AG20443 (cell line): ENCODE measurements at regions not wholly inside any gene's neighbourhood (a gene's known extent, or its start where the extent isn't known, plus 50 kb on each side); places are given as distances from the start of the nearest gene placed in this dataset.
A peak's percentile ranks its signal among the peaks of the same experiment; 100 is the strongest.

Experiments used
- DNase-seq: peaks from one replicate; pipeline ENCODE4 v3.0.0; 2012; ENCODE audit warnings: low spot score, mixed read lengths

DNA sequence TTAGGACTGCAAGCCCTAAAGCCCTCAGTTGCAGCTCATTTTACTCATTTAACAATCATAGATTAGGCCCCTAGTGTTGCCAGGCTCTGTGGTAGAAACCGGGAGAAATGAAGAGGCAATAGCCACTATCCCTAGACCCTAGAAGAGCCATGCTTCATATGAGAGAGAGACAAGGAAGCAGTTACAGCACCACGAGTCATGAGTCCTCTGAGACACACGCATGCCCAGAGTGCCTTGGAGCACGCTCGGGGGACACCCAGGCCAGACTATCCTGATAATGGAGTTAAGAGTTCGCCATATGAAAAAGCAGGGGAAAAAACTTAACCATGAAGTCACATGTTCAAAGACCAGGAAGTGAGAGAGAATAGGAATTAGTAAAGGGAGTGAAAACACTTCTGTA, 321.5 kb upstream of the PKDCC start:
- DNase-seq = no peak

DNA sequence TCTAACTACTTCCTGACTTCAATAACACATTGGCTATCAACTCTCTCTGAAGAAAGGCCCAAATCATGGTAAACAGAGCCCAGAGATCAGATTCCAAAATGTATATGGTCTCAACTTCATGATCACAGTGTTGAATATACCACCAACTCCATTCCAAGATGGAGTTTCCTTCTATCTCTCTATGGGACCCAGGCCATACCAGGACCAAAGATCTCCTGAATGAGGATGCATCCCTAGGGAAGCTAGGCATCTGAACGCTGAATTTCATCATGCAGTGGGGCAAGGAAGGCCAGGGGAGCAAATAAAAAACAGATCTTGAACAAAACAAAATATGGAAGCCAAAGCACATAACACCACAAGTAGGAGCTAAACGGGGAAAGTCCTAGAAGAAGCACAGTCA, 320.7 kb upstream of the PKDCC start:
- no peak for DNase-seq

DNA sequence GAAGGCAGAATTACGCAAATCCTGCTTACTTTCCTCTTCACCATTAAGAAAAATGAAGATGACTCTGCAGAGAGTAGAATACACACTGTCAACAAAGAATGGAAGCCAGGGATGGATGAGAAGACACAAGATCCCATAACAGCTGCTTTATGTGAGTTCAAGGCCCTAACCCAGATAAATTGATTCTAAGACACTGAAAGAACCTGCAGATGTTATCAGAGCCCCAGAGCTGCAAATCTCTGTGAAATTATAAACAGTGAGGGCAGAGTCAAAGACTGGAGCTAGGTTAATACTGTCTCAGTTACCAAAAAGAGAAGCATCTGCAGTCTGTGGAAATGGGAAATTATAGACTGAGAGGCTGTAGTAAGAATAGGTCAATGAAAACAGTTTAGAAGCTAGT, 320.1 kb upstream of the PKDCC start:
- DNase-seq = no peak

DNA sequence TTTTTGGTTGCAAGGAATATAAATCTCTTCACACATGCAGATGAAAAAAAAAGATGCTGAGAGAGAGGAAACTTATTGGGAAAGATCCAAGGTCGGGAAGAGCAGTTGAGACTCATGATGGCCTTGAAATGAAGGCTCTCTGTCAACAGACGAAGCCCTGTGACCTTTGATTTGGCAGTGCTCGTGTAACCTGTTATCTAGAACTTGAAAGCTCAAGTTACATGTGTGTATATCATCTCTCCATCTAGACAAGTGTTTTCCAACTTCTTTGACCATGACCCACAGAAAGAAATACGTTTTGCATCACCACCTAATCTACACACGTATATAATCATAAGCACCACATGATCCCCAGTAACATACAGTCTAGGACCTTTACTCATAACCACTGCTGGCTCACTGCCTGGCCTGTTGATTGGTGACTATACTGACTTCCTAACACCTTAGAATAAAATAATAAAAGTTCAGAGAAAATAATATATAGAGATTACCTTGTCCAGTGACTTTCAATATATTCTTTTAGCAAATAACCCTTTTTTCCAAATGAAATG, 319.0 kb upstream of the PKDCC start:
- DNase-seq = no peak

DNA sequence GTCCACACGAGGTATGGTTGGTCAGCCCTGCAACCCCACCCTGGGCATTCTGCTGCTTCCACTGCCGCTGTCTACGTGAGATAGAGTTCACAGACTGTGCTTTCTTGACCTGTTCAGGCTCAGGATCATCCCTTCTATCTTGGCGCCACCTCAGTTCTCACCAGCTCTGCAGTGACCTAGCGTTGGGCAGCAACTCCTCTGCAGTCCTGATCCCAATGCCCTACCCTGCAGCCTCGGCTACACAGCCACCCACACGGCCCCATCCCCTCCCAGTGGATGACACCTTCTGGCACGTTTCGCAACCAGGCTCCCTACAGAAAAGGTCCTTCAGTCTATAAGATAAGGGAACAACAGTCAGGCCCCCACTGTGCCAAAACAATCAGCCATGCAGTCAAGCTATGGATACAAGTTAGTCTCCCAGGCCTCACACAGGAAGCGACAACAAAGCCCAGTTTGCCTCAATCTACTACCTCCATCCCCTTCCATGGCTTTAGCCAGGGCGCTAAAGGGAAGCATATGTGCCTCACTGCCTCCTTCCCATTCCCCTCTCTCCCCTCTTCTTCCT, 317.9 kb upstream of the PKDCC start:
- no peak for DNase-seq

DNA sequence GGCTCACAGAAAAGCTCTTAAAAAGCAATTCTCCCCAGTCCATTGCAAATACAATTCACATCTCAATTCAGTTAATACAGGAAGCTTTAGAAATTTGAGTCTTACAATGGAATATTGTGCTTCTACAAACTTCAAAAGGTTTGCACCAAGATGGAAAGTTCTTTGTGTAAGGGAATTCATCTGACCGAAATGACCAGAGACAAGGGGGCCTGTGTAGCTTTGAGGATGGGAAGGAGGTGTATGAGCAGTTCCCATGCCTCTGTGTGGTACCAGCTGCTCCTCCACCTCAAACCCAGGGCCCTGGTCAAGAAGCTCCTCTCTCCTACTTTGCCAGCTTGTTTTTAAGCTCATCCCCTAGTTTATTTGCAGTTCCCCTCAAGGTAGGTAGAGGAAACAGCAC, 312.8 kb upstream of the PKDCC start:
- DNase-seq = no peak

DNA sequence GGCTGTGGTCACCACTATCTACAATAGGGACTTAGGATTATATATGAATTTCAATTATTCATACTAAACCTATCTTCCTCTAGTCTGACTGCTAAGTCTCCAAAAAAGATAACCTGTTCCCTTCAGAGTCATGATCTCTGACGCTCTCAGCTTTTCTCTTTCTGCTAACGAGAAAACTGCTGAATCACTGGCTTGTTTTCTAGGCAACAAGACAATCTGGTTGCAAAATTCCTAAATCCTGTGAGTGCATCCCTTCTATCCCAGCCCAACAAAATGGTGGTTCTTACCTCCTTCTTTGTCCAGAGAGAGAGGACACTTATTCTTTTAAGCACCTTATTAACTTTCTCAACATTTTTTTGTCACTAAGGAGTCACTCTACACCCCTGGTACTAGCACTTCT, 312.3 kb upstream of the PKDCC start:
- peak; percentile 56 for DNase-seq

DNA sequence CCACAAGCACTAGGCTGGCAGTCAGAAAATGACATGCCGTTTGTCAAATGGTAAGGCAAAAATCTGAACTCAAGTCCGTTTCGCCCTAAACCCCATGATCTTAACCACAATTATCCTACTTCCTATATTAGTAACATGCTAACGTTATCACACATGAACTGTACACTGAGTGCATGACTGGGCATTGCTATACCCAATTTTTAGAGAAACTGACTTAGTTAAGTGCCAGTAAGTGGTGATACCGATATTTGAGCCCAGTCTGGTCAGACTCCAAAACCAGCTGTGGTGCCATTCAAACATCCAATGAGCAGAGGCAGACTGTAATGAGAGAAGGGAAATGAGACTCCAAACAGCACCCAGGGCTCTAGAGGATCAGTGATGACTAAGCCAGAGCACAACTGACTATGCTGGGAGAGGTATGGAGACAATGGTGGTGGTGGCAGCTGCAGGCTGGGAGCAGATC, 311.7 kb upstream of the PKDCC start:
- DNase-seq = peak; percentile 19

DNA sequence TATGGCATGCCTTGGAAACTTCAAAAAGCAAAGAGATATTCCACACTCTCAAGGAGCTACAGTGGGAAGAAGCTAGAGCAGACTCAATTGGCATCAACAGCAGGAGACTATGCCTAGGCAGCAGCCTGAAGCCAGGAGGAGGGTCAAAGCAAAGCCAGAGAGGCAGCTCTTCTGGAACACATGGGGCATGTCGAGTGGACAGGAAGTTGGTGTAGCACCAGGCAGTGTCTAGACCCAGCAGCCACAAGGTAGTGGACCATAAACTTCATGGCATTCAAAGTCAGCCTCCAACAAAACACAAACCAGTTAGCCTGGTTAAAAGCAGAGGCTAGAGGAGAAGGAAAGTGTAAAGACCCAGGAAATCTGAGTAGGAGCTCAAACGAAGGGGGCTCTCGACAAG, 311.2 kb upstream of the PKDCC start:
- DNase-seq = no peak

DNA sequence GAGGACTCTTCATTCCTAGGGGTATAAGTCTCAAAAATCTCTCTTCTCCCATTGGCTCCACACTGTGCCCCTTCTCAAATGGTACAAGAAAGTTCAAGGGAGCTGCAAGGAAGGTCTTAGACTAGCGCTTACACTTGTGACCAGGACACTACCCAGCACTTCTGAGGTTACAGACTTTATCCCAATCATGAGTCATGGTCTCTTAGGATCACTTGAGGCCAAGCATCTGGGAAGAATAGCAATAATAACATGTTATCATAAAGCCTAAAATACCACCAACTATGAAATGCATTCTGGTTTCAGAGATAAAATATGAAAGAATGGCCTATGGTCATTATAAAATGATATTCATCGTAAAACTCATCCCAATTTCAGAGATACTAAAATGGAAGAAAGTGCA, 309.9 kb upstream of the PKDCC start:
- peak; percentile 28 for DNase-seq

DNA sequence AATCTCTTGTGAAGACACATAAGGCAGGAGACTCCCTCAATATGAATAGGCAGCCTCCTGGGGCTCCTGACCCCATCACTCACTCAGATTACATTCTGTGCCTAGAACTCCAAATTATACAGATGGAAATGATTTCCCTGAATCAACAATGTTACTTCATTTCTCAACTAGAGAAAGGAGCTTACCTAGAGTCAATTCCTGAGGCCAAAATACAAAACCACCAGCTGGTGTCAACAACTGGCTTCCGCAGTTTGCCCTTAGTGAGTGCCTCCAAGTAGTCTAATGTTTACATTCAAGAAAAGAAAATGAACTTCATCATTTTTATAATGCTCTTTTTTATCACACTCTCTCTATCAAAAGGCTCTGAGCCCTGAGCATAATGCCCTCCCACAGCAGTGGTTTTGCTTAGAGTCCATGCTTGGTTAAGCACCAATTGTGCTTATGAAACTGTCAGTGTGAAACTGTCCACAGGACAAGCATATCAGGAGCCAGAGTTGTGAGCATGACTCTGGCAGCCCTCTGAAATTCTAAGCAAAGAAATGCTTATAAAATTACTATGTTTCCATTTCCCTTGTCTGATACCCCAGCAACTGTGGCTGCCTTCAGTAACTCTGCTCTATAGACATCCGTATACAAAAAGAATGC, 305.7 kb upstream of the PKDCC start:
- no peak for DNase-seq

DNA sequence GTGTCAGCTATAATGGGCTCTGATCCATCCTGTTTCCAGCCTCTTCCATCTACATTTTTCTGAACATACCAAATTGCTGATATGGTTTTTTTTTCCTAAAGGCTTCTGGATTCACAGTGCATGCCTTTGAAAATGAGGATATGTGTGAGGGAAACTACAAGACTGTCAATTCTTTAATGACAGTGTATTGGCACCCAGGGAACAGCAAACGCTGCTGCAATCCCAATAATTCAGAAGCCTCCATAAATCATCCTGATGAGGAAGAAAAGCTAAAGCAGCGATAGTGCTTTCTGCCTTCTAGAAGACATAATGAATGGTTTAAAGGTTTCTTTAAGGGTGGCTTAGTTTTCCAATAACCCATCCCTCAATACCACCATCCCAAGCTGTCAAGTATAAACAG, 304.5 kb upstream of the PKDCC start:
- no peak for DNase-seq

DNA sequence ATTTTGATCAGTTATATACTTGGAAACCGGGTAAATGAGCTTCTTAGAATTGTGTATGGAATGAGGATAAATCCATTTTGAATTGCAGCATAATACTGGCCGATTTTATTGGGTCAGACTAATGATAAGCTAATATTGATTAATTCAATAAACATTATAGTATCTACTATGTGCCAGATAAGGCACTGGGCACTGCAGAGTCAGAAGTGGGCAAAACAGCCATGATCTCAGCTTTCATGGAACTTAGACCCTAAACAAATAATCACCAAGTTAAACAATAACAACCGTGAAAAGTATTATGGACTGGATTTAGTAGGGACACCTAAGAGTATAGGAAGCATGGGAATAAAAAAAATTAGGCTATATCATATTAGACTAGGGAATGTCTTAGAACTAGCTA, 297.0 kb upstream of the PKDCC start:
- DNase-seq = no peak

DNA sequence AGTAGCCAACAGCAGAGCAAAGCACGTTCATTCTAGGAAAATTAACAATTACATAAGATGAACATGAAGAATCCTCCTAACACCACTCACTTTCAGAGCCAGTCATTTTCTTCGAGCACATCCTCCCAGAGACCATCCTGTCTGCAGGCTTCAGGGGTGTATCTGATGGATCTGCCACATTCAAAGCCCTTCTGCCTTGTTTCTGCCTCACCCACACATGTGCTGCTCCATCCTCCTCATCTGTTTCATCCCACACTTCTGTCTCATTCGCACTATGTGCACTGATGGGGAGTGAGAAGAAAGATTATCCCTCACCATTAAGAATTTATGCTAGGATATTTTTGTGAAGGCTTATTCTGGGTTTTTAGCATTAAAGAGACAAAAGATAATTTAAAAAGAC, 287.9 kb upstream of the PKDCC start:
- no peak for DNase-seq

DNA sequence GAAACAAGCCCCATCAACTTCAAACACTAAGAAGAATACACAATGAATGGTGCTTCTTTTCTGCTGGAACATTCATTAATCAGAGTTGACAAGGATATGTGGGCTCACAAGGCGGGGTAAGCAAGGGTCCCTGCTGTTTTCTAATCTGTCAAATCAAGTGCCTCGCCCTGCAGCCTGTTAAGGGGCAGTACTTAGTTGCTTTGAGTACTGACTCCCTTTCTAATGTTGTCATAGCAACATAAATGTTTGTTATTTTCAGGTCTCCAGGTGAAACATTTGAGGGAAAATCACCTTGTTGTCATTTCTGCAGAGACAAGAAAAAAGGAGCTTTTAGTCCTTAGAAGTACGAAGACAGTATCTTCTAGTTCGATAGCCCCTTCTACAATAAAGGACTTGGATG, 284.7 kb upstream of the PKDCC start:
- no peak for DNase-seq

DNA sequence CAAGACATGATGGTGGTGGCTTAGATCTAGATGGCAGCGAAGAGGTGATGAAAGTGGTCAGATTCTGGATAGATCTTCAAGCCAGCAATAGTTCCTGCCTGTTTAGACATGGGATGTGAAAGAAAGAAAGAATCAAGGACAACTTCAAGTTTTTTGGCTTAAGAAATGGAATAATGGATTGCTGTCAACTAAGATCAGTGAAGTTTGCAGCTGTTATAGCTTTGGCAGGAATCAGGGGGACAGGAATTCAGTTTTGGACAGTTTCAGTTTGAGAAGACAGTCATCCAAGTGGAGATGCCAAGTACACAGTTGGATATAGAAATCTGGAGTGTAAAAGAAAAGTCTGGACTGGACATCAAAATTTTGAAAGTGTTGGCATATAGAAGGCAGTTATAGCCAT, 283.7 kb upstream of the PKDCC start:
- DNase-seq = no peak

DNA sequence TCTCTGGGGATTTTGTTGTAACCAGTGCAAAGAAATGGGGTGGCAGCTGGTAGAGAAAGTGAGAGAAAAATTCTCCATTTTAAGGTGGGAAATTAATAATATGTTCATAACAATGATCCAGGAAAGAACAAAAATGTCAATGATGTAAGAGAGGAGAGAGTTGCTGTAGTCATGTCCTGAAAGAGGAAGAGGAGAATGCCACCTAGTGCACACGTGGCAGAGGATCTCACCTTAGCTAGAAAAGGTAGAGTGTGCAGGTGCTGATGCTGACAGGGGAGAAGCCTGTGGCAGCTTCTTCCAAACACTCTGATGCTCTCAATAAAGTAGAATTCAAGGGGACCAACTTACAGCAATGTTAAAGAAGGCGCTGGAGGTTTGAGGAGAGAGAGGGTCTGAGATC, 282.9 kb upstream of the PKDCC start:
- no peak for DNase-seq

DNA sequence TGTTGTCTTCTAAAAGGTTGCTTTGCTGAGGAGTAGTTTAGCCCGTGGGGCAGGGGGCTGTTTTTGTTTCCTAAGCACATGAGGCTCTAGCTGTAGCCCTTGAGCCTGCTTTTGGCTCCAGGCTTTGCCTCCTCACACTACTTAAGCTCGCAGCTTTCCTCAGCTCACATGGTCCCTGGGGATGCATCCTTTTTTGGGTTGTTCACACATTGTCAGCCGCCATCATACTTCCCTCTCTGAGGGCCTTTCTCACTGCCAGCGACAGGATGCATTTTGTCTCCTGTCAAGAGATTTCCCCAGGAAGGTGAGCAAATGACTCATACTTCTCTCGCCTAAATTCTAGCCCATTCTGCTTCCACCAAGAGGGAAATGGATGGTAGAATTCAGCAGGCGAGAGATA, 279.5 kb upstream of the PKDCC start:
- no peak for DNase-seq

DNA sequence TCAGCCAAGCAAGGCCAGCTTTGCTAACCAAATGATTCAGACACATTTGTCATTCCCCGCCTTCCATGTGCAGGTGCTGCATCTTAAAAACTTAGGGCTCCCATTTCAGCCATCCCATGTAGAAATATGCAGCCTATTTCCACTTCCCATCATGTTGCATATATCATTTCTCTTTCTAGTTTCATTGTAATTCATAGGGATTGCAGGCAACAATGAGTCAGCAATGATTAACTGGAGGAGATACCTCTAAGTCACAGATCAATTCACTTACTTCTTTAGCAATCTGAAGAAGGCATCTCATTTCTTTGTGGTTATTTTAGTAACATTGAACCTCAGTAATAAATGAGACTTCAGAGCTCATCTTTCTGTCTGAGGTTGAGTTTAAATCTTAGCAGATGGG, 276.1 kb upstream of the PKDCC start:
- DNase-seq = no peak

DNA sequence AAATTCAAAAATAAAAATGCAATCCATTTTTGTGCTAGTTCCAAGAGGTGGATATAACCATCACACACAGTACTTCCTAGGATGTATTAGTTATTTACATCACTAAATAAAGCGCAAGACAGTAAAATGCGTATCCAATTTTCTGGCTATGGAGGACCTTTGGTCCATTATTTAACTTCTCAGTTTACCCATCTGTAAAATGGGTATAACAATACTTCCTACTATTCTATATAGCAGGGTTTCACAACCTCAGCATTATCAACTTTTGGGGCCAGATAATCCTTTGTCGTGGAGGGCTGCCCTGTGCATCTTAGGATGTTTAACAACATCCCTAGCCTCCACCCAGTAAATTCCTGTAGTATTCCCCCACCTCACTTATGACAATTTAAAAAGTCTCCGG, 275.1 kb upstream of the PKDCC start:
- no peak for DNase-seq

DNA sequence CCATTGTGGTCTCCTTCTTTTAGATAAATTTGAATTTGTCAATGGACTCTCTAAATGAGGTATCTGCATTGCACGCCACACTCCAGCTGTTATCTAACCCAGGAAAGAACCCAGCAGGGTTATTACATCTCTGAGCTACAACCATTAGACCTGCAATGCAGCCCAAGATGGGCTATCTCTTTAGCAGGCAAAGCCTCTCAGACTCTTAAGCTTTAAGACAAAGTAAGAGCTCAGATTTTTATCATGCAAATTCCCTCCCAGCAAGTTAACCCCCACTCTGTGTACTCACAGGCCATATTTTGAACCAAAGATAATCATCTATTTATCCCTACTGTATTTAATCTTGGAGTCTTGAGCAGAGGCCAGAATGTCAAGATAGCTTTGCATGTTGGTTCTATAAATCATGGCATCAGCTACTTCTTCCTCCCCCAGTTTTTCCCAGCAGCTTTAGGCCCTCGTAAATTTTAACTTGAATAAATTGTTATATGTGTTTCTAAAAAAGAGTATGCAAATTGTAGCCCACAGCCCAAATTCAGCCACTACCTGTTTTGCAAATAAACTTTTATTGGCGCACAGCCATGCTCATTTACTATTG, 273.7 kb upstream of the PKDCC start:
- no peak for DNase-seq

DNA sequence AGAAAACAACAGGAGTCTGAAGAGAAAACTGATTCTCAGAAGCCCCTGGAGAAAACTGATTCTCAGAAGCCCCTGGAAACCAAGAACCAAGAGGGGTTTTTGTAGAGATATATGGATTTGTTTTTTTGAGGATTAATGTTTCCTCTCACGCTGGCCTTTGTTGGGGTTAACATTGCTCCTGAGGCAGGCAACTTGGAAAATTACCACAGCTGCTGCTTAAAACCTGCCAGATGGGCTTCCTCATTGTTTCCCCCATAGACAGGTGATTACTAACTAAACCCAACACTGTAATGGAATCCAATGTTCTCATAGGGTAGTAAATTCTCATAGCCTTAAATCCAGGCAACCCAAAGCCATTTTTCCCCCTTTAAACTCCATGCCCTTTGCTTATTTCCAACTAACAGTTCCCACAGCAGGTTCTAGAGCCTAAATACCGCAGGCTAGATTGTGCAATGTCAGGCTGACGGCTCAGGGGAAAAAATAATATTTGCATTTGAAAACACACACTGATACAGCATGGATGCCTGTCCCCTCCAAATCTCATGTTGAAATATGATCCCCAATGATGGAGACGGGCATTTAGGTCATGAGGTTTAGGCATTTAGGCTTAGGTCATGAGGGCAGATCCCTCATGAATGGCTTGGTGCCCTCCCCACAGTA, 272.3 kb upstream of the PKDCC start:
- DNase-seq = no peak

DNA sequence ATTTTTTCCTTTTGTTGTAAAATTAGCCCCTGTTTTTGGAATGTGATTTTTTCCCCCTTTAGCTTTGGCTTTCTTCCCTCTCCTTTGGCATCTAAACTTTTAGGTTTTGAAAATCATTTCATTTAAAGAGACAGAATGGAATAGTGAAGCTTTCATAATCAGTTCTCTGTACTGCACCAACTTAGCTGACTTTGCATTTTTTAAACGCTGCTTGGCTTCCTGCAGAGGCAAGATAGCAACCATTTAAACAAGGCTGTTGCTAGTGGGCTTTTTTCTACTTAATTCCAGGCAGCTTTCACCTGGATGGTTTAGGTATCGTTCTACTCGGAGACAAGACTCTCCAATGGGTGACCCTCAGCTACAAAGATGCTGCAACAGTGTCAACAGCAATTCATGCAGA, 267.9 kb upstream of the PKDCC start:
- no peak for DNase-seq
